ENCODE measurements at regions not wholly inside any gene's neighbourhood (a gene's known extent, or its start where the extent isn't known, plus 50 kb on each side); places are given as distances from the start of the nearest gene placed in this dataset.
A peak's percentile ranks its signal among the peaks of the same experiment; 100 is the strongest.

DNA sequence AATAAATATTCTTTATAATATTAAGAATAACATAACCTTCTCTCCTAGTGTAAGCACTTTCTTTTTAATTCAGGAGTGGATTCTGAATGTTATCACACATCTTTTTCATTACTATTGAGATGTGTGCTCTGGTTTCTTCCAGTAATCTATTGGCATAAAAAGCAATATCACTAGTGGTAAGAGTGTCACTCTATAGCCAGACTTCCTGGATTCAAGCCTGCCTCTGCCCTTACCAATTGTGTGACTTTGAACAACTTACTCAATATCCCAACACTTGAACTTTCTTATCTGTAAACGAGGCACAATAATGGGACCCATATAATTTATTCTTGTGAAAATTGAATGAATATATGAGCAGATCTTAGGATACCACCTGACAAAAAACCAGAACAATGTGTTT lies 71.0 kb downstream of the SEM1 start:
- no peak overlapping the region for H3K9ac ChIP-seq (ENCODE audit: low read depth in 1 of 3, low read length in 3 of 3)
- no peak overlapping the region for H3K4me3 ChIP-seq (ENCODE audit: low read length in 3 of 3)
- H3K4me1 ChIP-seq (ENCODE audit: control insufficient read depth in 3 of 3, insufficient read depth in 3 of 3, low read length in 3 of 3): peaks cover 0 to 13% (median 5%) of the 10 kb centered on the region in 3 donors
- H3K36me3 ChIP-seq (ENCODE audit: control insufficient read depth in 3 of 3, insufficient read depth in 3 of 3, low read length in 3 of 3): no peaks in the 10 kb centered on the region
- H3K27me3 ChIP-seq (ENCODE audit: control insufficient read depth in 3 of 3, insufficient read depth in 3 of 3, low read length in 3 of 3): no peaks in the 10 kb centered on the region
- H3K27ac ChIP-seq (ENCODE audit: low read depth, low read length): no peak overlapping the region
- H3K9me3 ChIP-seq (ENCODE audit: control insufficient read depth in 3 of 3, low read length in 3 of 3): no peaks in the 10 kb centered on the region

DNA sequence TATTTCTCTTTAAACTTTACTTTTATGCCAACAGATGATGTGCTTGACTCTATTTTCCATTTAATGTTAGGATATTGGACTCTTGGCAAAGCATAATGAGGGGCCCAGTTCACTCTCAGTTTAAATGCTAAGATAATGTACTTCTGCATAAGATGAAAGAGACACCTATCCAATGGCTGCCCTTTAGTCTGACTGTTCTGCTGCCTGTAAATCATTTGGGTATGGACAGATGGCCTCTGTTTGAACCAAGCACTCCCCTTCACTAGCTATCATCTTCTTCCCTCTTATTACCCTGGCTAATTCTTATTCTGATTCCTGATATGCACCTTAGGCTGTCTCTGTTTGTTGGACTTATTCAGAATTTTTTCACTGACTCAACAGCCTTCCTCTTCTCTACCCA lies 72.1 kb downstream of the SEM1 start:
- no peak overlapping the region for H3K4me3 ChIP-seq (ENCODE audit: low read length in 3 of 3)
- no peaks in the 10 kb centered on the region for H3K9me3 ChIP-seq (ENCODE audit: control insufficient read depth in 3 of 3, low read length in 3 of 3)
- H3K4me1 ChIP-seq (ENCODE audit: control insufficient read depth in 3 of 3, insufficient read depth in 3 of 3, low read length in 3 of 3): peaks cover 0 to 13% (median 5%) of the 10 kb centered on the region in 3 donors
- H3K9ac ChIP-seq (ENCODE audit: low read depth in 1 of 3, low read length in 3 of 3): peak overlapping the region in 1 of 3 donors; percentile 8
- no peaks in the 10 kb centered on the region for H3K27me3 ChIP-seq (ENCODE audit: control insufficient read depth in 3 of 3, insufficient read depth in 3 of 3, low read length in 3 of 3)
- peak overlapping the region; percentile 57 for H3K27ac ChIP-seq (ENCODE audit: low read depth, low read length)
- H3K36me3 ChIP-seq (ENCODE audit: control insufficient read depth in 3 of 3, insufficient read depth in 3 of 3, low read length in 3 of 3): no peaks in the 10 kb centered on the region

DNA sequence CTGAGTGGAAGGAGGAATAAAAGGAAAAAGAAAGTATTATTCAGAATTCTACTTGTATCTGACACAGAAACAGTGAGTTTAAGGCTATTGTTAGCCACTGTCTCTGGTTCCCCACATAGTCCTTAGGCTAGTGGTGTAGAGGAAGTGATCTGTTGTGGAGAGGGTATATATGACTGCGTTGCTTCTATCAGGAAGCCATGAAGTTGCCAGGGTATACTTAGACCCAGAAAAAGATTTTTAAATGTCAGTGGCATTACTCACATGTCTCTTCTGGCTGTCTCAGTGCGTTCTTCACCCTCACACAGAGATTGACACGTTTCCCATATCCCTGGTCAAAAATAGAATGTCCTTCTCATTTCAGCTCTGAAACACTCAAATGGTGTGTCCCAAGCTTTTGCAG lies 72.7 kb downstream of the SEM1 start:
- Histone ChIP-seq H3K4me1 (ENCODE audit: control insufficient read depth in 3 of 3, insufficient read depth in 3 of 3, low read length in 3 of 3) (peaks cover 0 to 13% (median 5%) of the 10 kb centered on the region in 3 donors), H3K9me3 (ENCODE audit: control insufficient read depth in 3 of 3, low read length in 3 of 3) (no peaks in the 10 kb centered on the region), H3K4me3 (ENCODE audit: low read length in 3 of 3) (peak overlapping the region in 1 of 3 donors; percentile 29), H3K9ac (ENCODE audit: low read depth in 1 of 3, low read length in 3 of 3) (peak overlapping the region in 1 of 3 donors; percentile 8), H3K27ac (ENCODE audit: low read depth, low read length) (peak overlapping the region; percentile 57), H3K36me3 (ENCODE audit: control insufficient read depth in 3 of 3, insufficient read depth in 3 of 3, low read length in 3 of 3) (no peaks in the 10 kb centered on the region), H3K27me3 (ENCODE audit: control insufficient read depth in 3 of 3, insufficient read depth in 3 of 3, low read length in 3 of 3) (no peaks in the 10 kb centered on the region)

DNA sequence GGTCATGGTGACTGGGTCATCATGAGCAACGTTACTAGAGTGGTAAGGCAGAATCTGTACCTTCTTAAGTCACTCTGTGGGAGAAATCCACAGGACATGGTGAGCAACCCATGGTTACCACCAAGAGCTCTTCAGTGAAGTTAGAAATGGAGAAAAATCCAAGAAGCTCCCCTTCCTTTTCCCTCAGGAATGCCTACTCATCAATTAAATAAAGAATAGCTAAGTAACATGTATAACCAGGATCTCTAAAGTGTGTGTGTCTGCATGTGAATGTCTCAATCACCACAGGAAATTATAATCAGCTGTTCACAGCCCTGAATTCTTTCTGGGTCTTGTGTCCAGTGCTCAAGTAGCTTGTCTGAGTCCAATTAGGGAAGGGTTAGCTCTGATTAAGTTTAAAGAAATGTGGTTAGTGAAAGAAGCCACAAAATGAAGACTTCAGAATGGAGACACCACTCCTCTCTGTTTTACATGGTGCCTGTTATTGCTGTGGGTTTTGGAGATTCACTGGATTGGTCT lies 73.2 kb downstream of the SEM1 start:
- no peaks in the 10 kb centered on the region for H3K36me3 ChIP-seq (ENCODE audit: control insufficient read depth in 3 of 3, insufficient read depth in 3 of 3, low read length in 3 of 3)
- peak overlapping the region; percentile 57 for H3K27ac ChIP-seq (ENCODE audit: low read depth, low read length)
- H3K9ac ChIP-seq (ENCODE audit: low read depth in 1 of 3, low read length in 3 of 3): no peak overlapping the region
- peaks cover 0 to 13% (median 5%) of the 10 kb centered on the region in 3 donors for H3K4me1 ChIP-seq (ENCODE audit: control insufficient read depth in 3 of 3, insufficient read depth in 3 of 3, low read length in 3 of 3)
- H3K4me3 ChIP-seq (ENCODE audit: low read length in 3 of 3): no peak overlapping the region
- no peaks in the 10 kb centered on the region for H3K27me3 ChIP-seq (ENCODE audit: control insufficient read depth in 3 of 3, insufficient read depth in 3 of 3, low read length in 3 of 3)
- no peaks in the 10 kb centered on the region for H3K9me3 ChIP-seq (ENCODE audit: control insufficient read depth in 3 of 3, low read length in 3 of 3)

DNA sequence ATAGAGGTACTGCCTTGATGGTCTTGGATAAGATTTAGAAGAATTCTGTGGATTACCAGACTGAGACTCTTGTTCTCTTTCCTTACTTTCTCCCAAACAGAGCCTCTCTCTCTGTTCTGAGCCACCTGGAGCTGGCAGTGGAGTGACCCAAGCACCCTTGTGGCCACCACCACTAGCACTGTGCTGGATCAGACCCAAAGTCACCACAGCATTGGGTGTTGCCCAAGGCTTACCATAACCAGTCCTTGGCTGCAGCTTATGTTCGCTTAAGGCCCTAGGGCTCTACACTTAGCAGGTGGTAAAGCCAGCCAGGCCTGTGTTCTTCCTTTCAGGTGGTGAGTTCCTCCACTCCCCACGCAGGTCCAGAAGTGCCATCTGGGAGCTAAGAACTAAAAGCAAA lies 79.8 kb downstream of the SEM1 start:
- no peak overlapping the region for H3K4me3 ChIP-seq (ENCODE audit: low read length in 3 of 3)
- no peaks in the 10 kb centered on the region for H3K36me3 ChIP-seq (ENCODE audit: control insufficient read depth in 3 of 3, insufficient read depth in 3 of 3, low read length in 3 of 3)
- H3K9ac ChIP-seq (ENCODE audit: low read depth in 1 of 3, low read length in 3 of 3): no peak overlapping the region
- H3K27ac ChIP-seq (ENCODE audit: low read depth, low read length): no peak overlapping the region
- H3K9me3 ChIP-seq (ENCODE audit: control insufficient read depth in 3 of 3, low read length in 3 of 3): no peaks in the 10 kb centered on the region
- H3K4me1 ChIP-seq (ENCODE audit: control insufficient read depth in 3 of 3, insufficient read depth in 3 of 3, low read length in 3 of 3): no peaks in the 10 kb centered on the region
- no peaks in the 10 kb centered on the region for H3K27me3 ChIP-seq (ENCODE audit: control insufficient read depth in 3 of 3, insufficient read depth in 3 of 3, low read length in 3 of 3)

DNA sequence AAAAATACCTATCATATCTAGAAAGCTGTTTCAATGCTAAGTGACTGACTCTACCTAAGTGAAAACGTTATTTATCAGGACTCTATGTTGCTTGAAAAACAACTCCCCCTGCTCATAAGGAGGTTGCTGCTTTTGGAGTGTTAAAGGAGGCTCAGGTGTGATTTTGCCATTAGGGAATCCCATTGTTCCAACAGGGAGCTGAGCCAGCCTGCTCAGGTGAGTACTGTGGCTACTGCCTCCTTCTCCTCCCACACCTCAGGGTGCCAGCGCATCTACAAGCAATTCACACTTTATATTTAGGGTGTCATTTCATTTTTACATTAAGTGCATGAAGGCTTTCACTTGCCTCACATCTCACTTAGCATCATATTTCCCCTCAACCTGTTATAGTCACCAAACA lies 84.7 kb downstream of the SEM1 start:
- Histone ChIP-seq H3K36me3 (ENCODE audit: control insufficient read depth in 3 of 3, insufficient read depth in 3 of 3, low read length in 3 of 3) (no peaks in the 10 kb centered on the region), H3K9ac (ENCODE audit: low read depth in 1 of 3, low read length in 3 of 3) (no peak overlapping the region)

DNA sequence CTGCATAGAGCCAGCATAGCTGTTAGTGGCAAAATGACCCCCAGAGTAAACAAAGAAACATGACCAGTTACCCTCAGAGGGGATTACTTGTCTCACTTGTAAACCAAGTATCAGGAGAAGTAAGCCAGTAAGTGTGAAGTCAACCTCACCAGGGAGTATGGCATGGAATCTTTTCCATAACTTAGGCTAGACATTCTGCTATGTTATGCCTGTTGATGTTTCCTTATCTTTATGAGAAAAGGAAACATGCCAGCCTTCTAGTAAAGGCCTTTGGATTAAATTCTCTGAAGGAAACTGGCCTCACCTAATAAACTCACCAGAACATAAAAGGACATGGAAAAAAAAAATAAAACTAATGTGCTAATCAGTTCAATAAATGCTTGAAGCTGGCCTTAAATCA lies 87.7 kb downstream of the SEM1 start:
- H3K4me1 ChIP-seq (ENCODE audit: control insufficient read depth in 3 of 3, insufficient read depth in 3 of 3, low read length in 3 of 3): no peaks in the 10 kb centered on the region
- H3K4me3 ChIP-seq (ENCODE audit: low read length in 3 of 3): no peak overlapping the region
- H3K36me3 ChIP-seq (ENCODE audit: control insufficient read depth in 3 of 3, insufficient read depth in 3 of 3, low read length in 3 of 3): no peaks in the 10 kb centered on the region
- no peak overlapping the region for H3K9ac ChIP-seq (ENCODE audit: low read depth in 1 of 3, low read length in 3 of 3)
- H3K27ac ChIP-seq (ENCODE audit: low read depth, low read length): no peak overlapping the region
- no peaks in the 10 kb centered on the region for H3K27me3 ChIP-seq (ENCODE audit: control insufficient read depth in 3 of 3, insufficient read depth in 3 of 3, low read length in 3 of 3)
- peaks cover 0 to 3% (median 0%) of the 10 kb centered on the region in 3 donors for H3K9me3 ChIP-seq (ENCODE audit: control insufficient read depth in 3 of 3, low read length in 3 of 3)

More for the DNA sequence above, 84.7 kb downstream of the SEM1 start:
- Histone ChIP-seq H3K4me3 (ENCODE audit: low read length in 3 of 3) (no peak overlapping the region), H3K9me3 (ENCODE audit: control insufficient read depth in 3 of 3, low read length in 3 of 3) (peaks cover 0 to 3% (median 0%) of the 10 kb centered on the region in 3 donors), H3K27ac (ENCODE audit: low read depth, low read length) (no peak overlapping the region), H3K4me1 (ENCODE audit: control insufficient read depth in 3 of 3, insufficient read depth in 3 of 3, low read length in 3 of 3) (no peaks in the 10 kb centered on the region), H3K27me3 (ENCODE audit: control insufficient read depth in 3 of 3, insufficient read depth in 3 of 3, low read length in 3 of 3) (no peaks in the 10 kb centered on the region)

DNA sequence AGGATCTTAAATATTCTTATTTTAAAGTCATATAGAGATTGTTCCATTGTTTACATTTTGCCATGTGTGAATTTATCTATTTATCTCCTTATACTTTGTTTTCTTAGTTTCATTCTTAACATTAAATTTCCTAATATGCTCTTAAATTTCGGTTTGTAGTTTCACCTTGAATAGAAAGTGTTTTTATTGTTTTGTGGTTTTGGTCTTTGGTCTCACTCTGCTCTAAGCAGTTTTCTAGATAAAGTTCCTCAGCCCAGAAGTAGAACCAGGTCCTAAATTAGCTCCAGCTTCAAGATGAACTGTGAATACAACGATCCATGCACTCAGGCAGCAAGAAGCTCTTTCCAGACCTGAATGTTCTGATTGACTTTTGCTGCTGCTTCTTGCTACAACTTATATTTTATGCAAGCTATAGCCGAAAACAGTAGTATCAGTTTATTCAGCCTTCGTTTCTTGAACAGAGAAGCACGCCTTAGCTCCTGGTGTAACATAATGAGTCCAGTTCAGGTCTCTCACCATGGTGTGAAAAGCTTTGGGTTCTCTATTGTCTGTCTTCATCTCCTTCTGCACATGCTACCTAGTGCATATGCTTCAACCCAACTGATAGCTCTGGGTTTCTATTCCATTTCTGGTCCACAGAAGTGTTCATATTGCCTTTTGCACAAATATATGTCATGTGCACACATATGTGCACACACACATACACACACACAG lies 95.3 kb downstream of the SEM1 start:
- Histone ChIP-seq H3K27me3 (ENCODE audit: control insufficient read depth in 3 of 3, insufficient read depth in 3 of 3, low read length in 3 of 3) (no peaks in the 10 kb centered on the region), H3K9ac (ENCODE audit: low read depth in 1 of 3, low read length in 3 of 3) (no peak overlapping the region), H3K9me3 (ENCODE audit: control insufficient read depth in 3 of 3, low read length in 3 of 3) (peaks cover 0 to 6% (median 0%) of the 10 kb centered on the region in 3 donors), H3K4me1 (ENCODE audit: control insufficient read depth in 3 of 3, insufficient read depth in 3 of 3, low read length in 3 of 3) (no peaks in the 10 kb centered on the region), H3K27ac (ENCODE audit: low read depth, low read length) (no peak overlapping the region), H3K36me3 (ENCODE audit: control insufficient read depth in 3 of 3, insufficient read depth in 3 of 3, low read length in 3 of 3) (no peaks in the 10 kb centered on the region), H3K4me3 (ENCODE audit: low read length in 3 of 3) (no peak overlapping the region)

DNA sequence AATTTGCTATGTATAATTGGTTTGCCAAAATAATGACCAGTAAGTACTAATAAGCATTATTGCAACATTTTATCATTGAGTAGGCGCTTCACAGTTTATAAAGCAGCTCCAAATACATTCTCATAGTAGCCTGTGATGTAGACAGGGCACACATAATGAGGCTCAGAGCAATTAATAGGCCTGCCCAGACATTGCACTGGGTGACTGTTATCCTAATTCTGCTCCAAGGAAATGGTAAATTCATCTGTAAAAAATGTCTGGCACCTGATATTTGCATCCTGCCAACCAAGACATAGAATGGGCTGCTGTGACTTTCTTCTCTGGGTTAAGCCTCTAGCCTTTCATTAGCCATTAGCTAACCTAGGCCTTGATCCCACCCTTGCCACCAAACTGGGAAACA lies 97.6 kb downstream of the SEM1 start:
- no peak overlapping the region for H3K4me3 ChIP-seq (ENCODE audit: low read length in 3 of 3)
- H3K9me3 ChIP-seq (ENCODE audit: control insufficient read depth in 3 of 3, low read length in 3 of 3): peaks cover 0 to 6% (median 0%) of the 10 kb centered on the region in 3 donors
- H3K27ac ChIP-seq (ENCODE audit: low read depth, low read length): no peak overlapping the region
- H3K36me3 ChIP-seq (ENCODE audit: control insufficient read depth in 3 of 3, insufficient read depth in 3 of 3, low read length in 3 of 3): no peaks in the 10 kb centered on the region
- no peak overlapping the region for H3K9ac ChIP-seq (ENCODE audit: low read depth in 1 of 3, low read length in 3 of 3)
- H3K27me3 ChIP-seq (ENCODE audit: control insufficient read depth in 3 of 3, insufficient read depth in 3 of 3, low read length in 3 of 3): no peaks in the 10 kb centered on the region
- no peaks in the 10 kb centered on the region for H3K4me1 ChIP-seq (ENCODE audit: control insufficient read depth in 3 of 3, insufficient read depth in 3 of 3, low read length in 3 of 3)

DNA sequence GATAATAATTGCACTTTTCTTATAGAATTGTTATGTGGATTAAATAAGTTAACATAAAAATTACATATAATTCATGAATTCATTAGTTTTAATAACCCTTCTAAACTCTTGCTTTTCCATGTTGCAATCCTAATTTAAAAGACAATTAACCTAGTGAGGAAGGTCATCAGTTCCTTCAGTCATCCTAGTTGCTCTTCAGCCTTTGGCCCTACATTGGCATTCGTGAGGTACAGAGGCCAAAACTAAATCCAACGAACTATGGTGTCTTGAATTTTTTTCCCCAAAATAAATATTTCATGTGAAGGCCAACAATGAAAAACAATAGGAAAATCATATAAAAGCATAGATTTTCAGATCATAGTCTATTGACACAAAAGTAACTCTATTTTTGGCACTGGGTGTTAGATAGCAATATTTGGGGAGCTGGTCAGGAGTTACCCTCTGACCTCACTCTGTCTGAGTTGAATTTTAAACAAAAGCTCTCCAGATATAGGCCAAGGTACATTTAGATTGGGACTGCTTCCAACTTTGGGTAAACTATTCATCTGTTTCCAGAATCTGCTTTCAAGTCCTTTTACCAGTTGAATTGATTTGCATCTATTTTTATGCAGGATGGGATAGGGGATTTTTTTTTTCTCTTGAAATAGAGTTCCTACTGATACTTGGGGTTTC lies 104.5 kb downstream of the SEM1 start:
- H3K27ac ChIP-seq (ENCODE audit: low read depth, low read length): no peak overlapping the region
- no peak overlapping the region for H3K9ac ChIP-seq (ENCODE audit: low read depth in 1 of 3, low read length in 3 of 3)
- H3K27me3 ChIP-seq (ENCODE audit: control insufficient read depth in 3 of 3, insufficient read depth in 3 of 3, low read length in 3 of 3): no peaks in the 10 kb centered on the region
- H3K9me3 ChIP-seq (ENCODE audit: control insufficient read depth in 3 of 3, low read length in 3 of 3): no peaks in the 10 kb centered on the region
- no peaks in the 10 kb centered on the region for H3K36me3 ChIP-seq (ENCODE audit: control insufficient read depth in 3 of 3, insufficient read depth in 3 of 3, low read length in 3 of 3)
- H3K4me1 ChIP-seq (ENCODE audit: control insufficient read depth in 3 of 3, insufficient read depth in 3 of 3, low read length in 3 of 3): no peaks in the 10 kb centered on the region
- H3K4me3 ChIP-seq (ENCODE audit: low read length in 3 of 3): no peak overlapping the region

Data from skeletal muscle tissue (tissue), 3 donors.